ENCODE measurements at regions not wholly inside any gene's neighbourhood (a gene's known extent, or its start where the extent isn't known, plus 50 kb on each side); places are given as distances from the start of the nearest gene placed in this dataset.

DNA sequence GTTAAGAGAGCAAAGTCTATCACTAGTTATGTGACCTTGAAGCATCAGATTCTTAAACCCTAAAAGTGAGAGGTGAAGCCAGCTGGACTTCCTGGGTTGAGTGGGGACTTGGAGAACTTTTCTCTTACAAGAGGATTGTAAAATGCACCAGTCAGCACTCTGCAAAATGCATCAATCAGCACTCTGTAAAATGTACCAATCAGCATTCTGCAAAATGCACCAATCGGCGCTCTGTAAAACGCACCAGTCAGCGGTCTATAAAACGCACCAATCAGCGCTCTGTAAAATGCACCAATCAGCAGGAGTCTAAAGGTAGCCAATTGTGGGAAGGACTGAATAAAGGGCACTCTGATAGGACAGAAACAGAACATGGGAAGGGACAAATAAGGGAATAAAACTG, 291.6 kb upstream of the FAM98A start:
- no peaks in the 10 kb centered on the region for H3K36me3 ChIP-seq (ENCODE audit: control insufficient read depth in 5 of 5, insufficient read depth in 5 of 5, low read length in 5 of 5)

DNA sequence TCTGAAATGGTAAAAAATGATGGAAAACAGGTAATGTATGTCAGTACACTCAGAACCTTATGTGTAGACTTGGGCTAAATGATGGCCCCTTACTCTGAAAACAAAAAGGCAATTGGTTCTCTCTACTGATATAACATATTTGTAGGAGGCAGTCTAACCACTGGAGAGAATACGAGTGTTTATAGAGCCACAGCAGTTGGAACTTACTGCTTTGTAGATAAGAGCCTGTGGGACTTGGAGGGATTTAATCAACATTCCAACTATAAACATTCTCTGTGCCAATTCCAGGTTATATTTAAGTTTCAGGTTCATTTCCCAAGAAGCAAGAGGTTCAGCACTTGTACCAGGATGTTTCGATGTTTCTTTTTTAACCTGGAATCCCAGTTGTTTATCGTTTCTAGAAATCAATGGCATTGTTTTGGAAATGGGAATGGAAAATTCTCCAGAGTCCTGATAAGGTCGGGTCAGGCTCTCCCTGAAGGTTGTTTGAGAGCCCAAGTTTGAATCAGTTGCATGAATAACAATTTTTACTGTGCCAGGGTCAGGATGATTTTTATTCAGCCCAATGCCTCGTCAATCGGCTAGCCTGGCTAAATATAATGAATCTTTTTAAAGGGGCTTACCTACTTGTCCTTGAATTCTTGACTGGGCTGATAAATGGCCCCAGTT, 278.4 kb upstream of the FAM98A start:
- no peaks in the 10 kb centered on the region for H3K4me1 ChIP-seq (ENCODE audit: control insufficient read depth in 5 of 5, insufficient read depth in 5 of 5, low read length in 5 of 5)
- H3K9me3 ChIP-seq (ENCODE audit: control insufficient read depth in 5 of 5, low read length in 5 of 5): peaks cover 0 to 8% (median 5%) of the 10 kb centered on the region in 5 donors
- no peak overlapping the region for H3K27ac ChIP-seq (ENCODE audit: low read depth, low read length)
- no peaks in the 10 kb centered on the region for H3K27me3 ChIP-seq (ENCODE audit: control insufficient read depth in 5 of 5, insufficient read depth in 4 of 5, low read length in 5 of 5)
- no peaks in the 10 kb centered on the region for H3K36me3 ChIP-seq (ENCODE audit: control insufficient read depth in 5 of 5, insufficient read depth in 5 of 5, low read length in 5 of 5)
- H3K9ac ChIP-seq (ENCODE audit: low read length in 5 of 5): no peak overlapping the region
- H3K4me3 ChIP-seq (ENCODE audit: low read depth in 1 of 5, low read length in 5 of 5): no peak overlapping the region

More for the DNA sequence above, 291.6 kb upstream of the FAM98A start:
- H3K27ac ChIP-seq (ENCODE audit: low read depth, low read length): no peak overlapping the region
- no peak overlapping the region for H3K9ac ChIP-seq (ENCODE audit: low read length in 5 of 5)
- no peak overlapping the region for H3K4me3 ChIP-seq (ENCODE audit: low read depth in 1 of 5, low read length in 5 of 5)
- H3K9me3 ChIP-seq (ENCODE audit: control insufficient read depth in 5 of 5, low read length in 5 of 5): no peaks in the 10 kb centered on the region
- no peaks in the 10 kb centered on the region for H3K4me1 ChIP-seq (ENCODE audit: control insufficient read depth in 5 of 5, insufficient read depth in 5 of 5, low read length in 5 of 5)
- no peaks in the 10 kb centered on the region for H3K27me3 ChIP-seq (ENCODE audit: control insufficient read depth in 5 of 5, insufficient read depth in 4 of 5, low read length in 5 of 5)

DNA sequence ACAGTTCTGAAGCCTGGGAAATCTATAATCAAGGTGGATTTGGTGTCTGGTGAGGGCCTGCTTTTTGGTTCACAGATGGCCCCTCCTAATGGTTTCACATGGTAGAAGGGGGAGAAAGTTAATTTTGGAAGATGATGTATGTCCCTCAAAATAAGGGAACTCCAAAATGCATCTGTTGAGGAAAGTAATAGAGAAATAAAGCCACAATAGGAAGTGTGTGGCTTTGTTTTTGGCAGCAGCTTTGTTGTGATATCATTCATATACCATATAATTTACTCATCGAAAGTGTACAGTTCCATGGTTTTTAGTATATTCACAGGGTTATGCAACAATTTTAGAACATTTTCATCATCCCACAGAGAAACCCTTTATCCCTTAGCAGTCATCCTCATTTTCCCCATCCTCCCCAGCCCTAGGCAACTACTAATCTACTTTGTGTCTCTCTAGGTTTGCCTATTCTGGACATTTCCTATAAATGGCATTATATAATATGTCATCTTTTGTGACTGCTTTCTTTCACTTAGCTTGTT, 274.0 kb upstream of the FAM98A start:
- no peaks in the 10 kb centered on the region for H3K27me3 ChIP-seq (ENCODE audit: control insufficient read depth in 5 of 5, insufficient read depth in 4 of 5, low read length in 5 of 5)
- H3K36me3 ChIP-seq (ENCODE audit: control insufficient read depth in 5 of 5, insufficient read depth in 5 of 5, low read length in 5 of 5): no peaks in the 10 kb centered on the region
- no peak overlapping the region for H3K4me3 ChIP-seq (ENCODE audit: low read depth in 1 of 5, low read length in 5 of 5)
- no peaks in the 10 kb centered on the region for H3K4me1 ChIP-seq (ENCODE audit: control insufficient read depth in 5 of 5, insufficient read depth in 5 of 5, low read length in 5 of 5)
- peaks cover 3 to 22% (median 6%) of the 10 kb centered on the region in 5 donors for H3K9me3 ChIP-seq (ENCODE audit: control insufficient read depth in 5 of 5, low read length in 5 of 5)
- H3K9ac ChIP-seq (ENCODE audit: low read length in 5 of 5): no peak overlapping the region
- H3K27ac ChIP-seq (ENCODE audit: low read depth, low read length): no peak overlapping the region

DNA sequence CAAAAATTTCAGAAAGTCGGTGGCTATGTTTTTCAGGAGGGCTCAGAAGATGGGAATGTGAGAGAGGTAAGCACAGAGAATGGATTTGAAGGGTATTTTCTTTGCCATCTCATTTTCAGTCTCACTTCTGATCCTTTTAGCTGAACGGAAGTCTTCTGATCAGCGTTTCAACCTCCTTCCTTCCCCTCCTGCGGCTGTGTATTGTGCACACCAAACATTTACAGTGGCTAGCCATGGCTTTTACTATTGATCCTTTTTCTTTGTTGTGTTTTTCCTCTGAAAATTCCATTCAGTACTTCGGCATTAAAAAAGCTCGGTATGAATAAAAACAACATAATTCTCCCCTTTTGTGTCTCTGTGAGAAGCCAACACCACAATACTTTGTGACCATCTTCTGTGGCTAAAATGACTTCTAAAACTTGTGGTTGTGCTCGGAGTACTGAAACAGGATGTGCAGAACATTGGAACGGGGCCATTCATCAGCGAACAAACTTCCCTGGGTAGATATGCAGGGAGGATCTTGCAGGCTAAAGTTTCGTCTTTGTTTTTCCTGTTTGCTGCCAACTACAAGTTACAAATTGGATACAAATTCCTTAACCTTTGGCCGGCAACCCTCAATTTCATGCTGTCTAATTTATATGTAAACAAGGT, 260.8 kb upstream of the FAM98A start:
- H3K27me3 ChIP-seq (ENCODE audit: control insufficient read depth in 5 of 5, insufficient read depth in 4 of 5, low read length in 5 of 5): no peaks in the 10 kb centered on the region
- peak overlapping the region in 1 of 5 donors; percentile 35 for H3K9ac ChIP-seq (ENCODE audit: low read length in 5 of 5)
- H3K4me1 ChIP-seq (ENCODE audit: control insufficient read depth in 5 of 5, insufficient read depth in 5 of 5, low read length in 5 of 5): peaks cover 0 to 10% (median 0%) of the 10 kb centered on the region in 5 donors
- H3K9me3 ChIP-seq (ENCODE audit: control insufficient read depth in 5 of 5, low read length in 5 of 5): peaks cover 0 to 4% (median 0%) of the 10 kb centered on the region in 5 donors
- no peak overlapping the region for H3K27ac ChIP-seq (ENCODE audit: low read depth, low read length)
- no peaks in the 10 kb centered on the region for H3K36me3 ChIP-seq (ENCODE audit: control insufficient read depth in 5 of 5, insufficient read depth in 5 of 5, low read length in 5 of 5)
- peak overlapping the region in 4 of 5 donors; percentile 24 to 47 (median 34) for H3K4me3 ChIP-seq (ENCODE audit: low read depth in 1 of 5, low read length in 5 of 5)

DNA sequence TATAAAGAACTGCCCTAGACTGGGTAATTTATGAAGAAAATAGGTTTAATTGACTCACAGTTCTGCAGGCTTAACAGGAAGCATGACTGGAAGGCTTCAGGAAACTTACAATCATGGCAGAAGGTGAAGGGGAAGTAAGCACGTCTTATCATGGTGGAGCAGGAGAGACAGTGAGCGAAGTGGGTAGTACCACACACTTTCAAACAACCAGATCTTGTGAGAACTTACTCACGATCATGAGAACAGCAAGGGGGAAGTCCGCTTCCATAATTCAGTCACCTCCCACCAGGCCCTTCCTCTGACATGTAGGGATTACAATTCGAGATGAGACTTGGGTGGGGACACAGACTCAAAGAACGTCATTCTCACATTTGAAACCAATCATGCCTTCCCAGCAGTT, 260.1 kb upstream of the FAM98A start:
- Histone ChIP-seq H3K4me3 (ENCODE audit: low read depth in 1 of 5, low read length in 5 of 5) (no peak overlapping the region), H3K9me3 (ENCODE audit: control insufficient read depth in 5 of 5, low read length in 5 of 5) (peaks cover 0 to 6% (median 0%) of the 10 kb centered on the region in 5 donors), H3K27ac (ENCODE audit: low read depth, low read length) (no peak overlapping the region), H3K27me3 (ENCODE audit: control insufficient read depth in 5 of 5, insufficient read depth in 4 of 5, low read length in 5 of 5) (no peaks in the 10 kb centered on the region), H3K4me1 (ENCODE audit: control insufficient read depth in 5 of 5, insufficient read depth in 5 of 5, low read length in 5 of 5) (peaks cover 0 to 10% (median 0%) of the 10 kb centered on the region in 5 donors), H3K9ac (ENCODE audit: low read length in 5 of 5) (no peak overlapping the region), H3K36me3 (ENCODE audit: control insufficient read depth in 5 of 5, insufficient read depth in 5 of 5, low read length in 5 of 5) (no peaks in the 10 kb centered on the region)

DNA sequence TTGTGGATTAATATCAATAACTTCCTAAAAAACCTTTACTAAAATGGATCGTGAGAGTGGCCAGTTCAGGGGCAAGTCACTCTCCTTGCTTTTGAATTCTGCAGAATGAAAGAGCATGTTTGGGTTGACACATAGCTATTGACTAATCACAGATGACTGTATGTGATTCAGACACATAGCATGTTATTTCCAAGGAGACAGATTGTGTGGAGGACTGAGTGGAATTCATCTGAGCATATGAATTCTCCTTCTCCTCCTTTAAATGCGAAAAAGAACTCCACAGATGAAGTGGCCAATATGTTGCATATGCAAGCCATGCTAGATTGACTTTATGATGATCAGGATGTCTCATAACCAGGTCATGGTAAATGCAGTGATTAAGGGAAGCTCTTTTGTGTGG, 249.4 kb upstream of the FAM98A start:
- no peaks in the 10 kb centered on the region for H3K36me3 ChIP-seq (ENCODE audit: control insufficient read depth in 5 of 5, insufficient read depth in 5 of 5, low read length in 5 of 5)
- H3K27me3 ChIP-seq (ENCODE audit: control insufficient read depth in 5 of 5, insufficient read depth in 4 of 5, low read length in 5 of 5): no peaks in the 10 kb centered on the region
- no peaks in the 10 kb centered on the region for H3K4me1 ChIP-seq (ENCODE audit: control insufficient read depth in 5 of 5, insufficient read depth in 5 of 5, low read length in 5 of 5)
- H3K27ac ChIP-seq (ENCODE audit: low read depth, low read length): no peak overlapping the region
- H3K9me3 ChIP-seq (ENCODE audit: control insufficient read depth in 5 of 5, low read length in 5 of 5): peaks cover 0 to 26% (median 14%) of the 10 kb centered on the region in 5 donors
- H3K4me3 ChIP-seq (ENCODE audit: low read depth in 1 of 5, low read length in 5 of 5): no peak overlapping the region
- no peak overlapping the region for H3K9ac ChIP-seq (ENCODE audit: low read length in 5 of 5)

DNA sequence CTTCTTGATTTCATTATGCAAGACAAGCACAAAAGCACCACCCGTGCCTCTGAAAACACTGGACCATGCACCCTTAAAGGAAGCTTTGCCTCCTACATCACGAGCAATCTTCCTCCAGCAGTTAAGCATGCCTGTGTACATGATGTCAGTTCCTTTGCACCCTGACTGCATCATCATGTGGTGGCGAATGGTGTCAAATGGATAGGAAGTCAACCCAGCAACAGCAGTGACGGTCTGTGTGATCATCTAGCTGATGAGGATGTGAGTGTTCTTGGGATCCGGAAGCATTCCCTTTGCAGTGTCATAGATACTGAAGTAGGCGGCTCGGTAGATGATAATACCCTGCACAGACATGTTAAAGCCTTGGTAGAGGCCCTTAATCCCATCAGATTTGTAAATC, 240.7 kb upstream of the FAM98A start:
- no peaks in the 10 kb centered on the region for H3K4me1 ChIP-seq (ENCODE audit: control insufficient read depth in 5 of 5, insufficient read depth in 5 of 5, low read length in 5 of 5)
- H3K27me3 ChIP-seq (ENCODE audit: control insufficient read depth in 5 of 5, insufficient read depth in 4 of 5, low read length in 5 of 5): no peaks in the 10 kb centered on the region
- no peaks in the 10 kb centered on the region for H3K9me3 ChIP-seq (ENCODE audit: control insufficient read depth in 5 of 5, low read length in 5 of 5)
- no peak overlapping the region for H3K27ac ChIP-seq (ENCODE audit: low read depth, low read length)
- H3K36me3 ChIP-seq (ENCODE audit: control insufficient read depth in 5 of 5, insufficient read depth in 5 of 5, low read length in 5 of 5): no peaks in the 10 kb centered on the region
- H3K9ac ChIP-seq (ENCODE audit: low read length in 5 of 5): no peak overlapping the region
- H3K4me3 ChIP-seq (ENCODE audit: low read depth in 1 of 5, low read length in 5 of 5): no peak overlapping the region

DNA sequence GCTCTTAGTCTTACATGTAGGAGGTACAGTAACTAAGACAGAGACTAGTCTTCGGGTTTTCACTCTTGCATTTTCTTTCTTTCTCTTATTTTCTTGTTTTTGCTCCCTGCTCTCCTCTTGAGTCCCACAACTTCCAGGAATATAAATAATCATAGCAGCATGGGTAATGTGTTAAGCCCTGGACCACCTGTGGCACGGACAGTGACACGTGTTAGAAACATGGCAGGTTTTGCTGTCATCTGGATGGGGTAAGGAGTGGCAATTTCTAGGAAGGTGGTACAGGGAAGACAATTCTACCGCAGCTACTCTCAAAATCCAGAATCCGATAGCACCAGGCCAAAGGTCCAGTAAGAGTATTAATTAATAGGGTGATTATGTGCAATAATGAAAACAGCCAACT, 237.5 kb upstream of the FAM98A start:
- no peak overlapping the region for H3K4me3 ChIP-seq (ENCODE audit: low read depth in 1 of 5, low read length in 5 of 5)
- no peak overlapping the region for H3K9ac ChIP-seq (ENCODE audit: low read length in 5 of 5)
- no peaks in the 10 kb centered on the region for H3K27me3 ChIP-seq (ENCODE audit: control insufficient read depth in 5 of 5, insufficient read depth in 4 of 5, low read length in 5 of 5)
- H3K4me1 ChIP-seq (ENCODE audit: control insufficient read depth in 5 of 5, insufficient read depth in 5 of 5, low read length in 5 of 5): no peaks in the 10 kb centered on the region
- no peak overlapping the region for H3K27ac ChIP-seq (ENCODE audit: low read depth, low read length)
- no peaks in the 10 kb centered on the region for H3K9me3 ChIP-seq (ENCODE audit: control insufficient read depth in 5 of 5, low read length in 5 of 5)
- H3K36me3 ChIP-seq (ENCODE audit: control insufficient read depth in 5 of 5, insufficient read depth in 5 of 5, low read length in 5 of 5): no peaks in the 10 kb centered on the region

DNA sequence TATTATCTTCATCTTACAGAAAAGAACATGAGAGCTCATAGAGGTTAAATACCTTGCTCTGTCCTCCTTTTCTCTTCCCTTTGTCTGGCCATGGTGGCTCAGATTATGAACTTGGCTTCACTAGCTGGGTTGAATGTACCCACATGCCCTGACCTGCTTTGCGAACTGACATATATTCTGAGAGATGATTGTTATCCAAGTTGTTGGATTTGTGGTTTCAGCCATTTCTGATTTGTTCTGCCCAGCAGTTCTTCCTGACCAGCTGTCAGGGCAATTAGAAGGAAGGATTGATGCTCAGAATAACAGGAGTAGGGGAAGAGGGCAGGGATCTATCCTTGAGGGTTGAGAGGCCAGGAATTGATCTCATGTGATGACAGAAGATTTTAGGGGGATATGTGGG, 236.8 kb upstream of the FAM98A start:
- no peaks in the 10 kb centered on the region for H3K27me3 ChIP-seq (ENCODE audit: control insufficient read depth in 5 of 5, insufficient read depth in 4 of 5, low read length in 5 of 5)
- H3K9ac ChIP-seq (ENCODE audit: low read length in 5 of 5): no peak overlapping the region
- H3K4me1 ChIP-seq (ENCODE audit: control insufficient read depth in 5 of 5, insufficient read depth in 5 of 5, low read length in 5 of 5): no peaks in the 10 kb centered on the region
- H3K27ac ChIP-seq (ENCODE audit: low read depth, low read length): no peak overlapping the region
- H3K36me3 ChIP-seq (ENCODE audit: control insufficient read depth in 5 of 5, insufficient read depth in 5 of 5, low read length in 5 of 5): no peaks in the 10 kb centered on the region
- no peaks in the 10 kb centered on the region for H3K9me3 ChIP-seq (ENCODE audit: control insufficient read depth in 5 of 5, low read length in 5 of 5)
- no peak overlapping the region for H3K4me3 ChIP-seq (ENCODE audit: low read depth in 1 of 5, low read length in 5 of 5)

DNA sequence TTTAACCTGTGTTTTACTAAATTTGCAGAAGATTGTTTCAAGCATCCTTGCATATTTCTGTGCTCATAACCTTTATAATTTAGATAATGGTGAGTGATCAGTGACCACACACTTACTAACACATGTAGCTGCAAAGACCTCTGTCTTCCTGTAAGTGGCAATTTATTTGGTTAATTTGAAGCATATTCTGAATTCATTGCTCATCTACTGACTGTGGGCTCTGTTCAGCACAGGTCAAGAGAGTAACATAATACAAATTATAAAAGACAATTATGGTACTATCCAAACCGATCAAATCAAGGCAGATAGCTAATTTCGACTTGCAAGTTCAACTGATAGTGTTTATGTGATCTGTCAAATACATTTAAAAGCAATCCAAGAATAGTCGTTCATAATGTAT, 223.9 kb upstream of the FAM98A start:
- Histone ChIP-seq H3K9me3 (ENCODE audit: control insufficient read depth in 5 of 5, low read length in 5 of 5) (peaks cover 0 to 2% (median 0%) of the 10 kb centered on the region in 5 donors), H3K36me3 (ENCODE audit: control insufficient read depth in 5 of 5, insufficient read depth in 5 of 5, low read length in 5 of 5) (no peaks in the 10 kb centered on the region), H3K4me3 (ENCODE audit: low read depth in 1 of 5, low read length in 5 of 5) (no peak overlapping the region), H3K27ac (ENCODE audit: low read depth, low read length) (no peak overlapping the region), H3K27me3 (ENCODE audit: control insufficient read depth in 5 of 5, insufficient read depth in 4 of 5, low read length in 5 of 5) (no peaks in the 10 kb centered on the region), H3K4me1 (ENCODE audit: control insufficient read depth in 5 of 5, insufficient read depth in 5 of 5, low read length in 5 of 5) (no peaks in the 10 kb centered on the region), H3K9ac (ENCODE audit: low read length in 5 of 5) (no peak overlapping the region)

Data from subcutaneous abdominal adipose tissue (tissue), 5 donors.